T-helper 2 cell (primary cell): ENCODE measurements at regions not wholly inside any gene's neighbourhood (a gene's known extent, or its start where the extent isn't known, plus 50 kb on each side); places are given as distances from the start of the nearest gene placed in this dataset.
"Not testable (repeated sequence)": the region's sequence is repeated elsewhere in the genome, so short reads cannot be mapped to it uniquely, and the experiment has no call there.

ENCODE experiments used
- DNase-seq, 5 experiments: peaks; one replicate each; pipeline versions ENCODE4 v3.0.0 to v3.0.0-alpha.2; 2012 to 2022

DNA sequence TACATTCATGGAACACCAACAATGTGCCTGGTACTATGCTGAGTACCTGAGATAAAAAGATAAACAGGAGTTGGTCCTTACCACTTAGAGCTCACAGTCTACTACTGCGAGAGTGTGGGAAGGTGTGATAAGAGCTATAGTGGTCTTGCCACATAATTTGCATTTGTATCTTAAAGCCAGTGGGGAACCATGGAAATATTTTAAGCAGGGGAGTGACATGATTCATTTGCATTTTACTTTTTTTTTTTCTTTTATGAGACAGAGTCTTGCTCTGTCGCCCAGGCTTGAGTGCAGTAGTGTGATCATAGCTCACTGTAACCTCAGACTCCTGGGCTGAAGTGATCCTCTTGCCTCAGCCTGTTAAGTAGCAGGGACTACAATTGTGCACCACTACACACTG lies 53.6 kb downstream of the SRGAP2 start:
- DNase-seq = not testable (repeated sequence)

DNA sequence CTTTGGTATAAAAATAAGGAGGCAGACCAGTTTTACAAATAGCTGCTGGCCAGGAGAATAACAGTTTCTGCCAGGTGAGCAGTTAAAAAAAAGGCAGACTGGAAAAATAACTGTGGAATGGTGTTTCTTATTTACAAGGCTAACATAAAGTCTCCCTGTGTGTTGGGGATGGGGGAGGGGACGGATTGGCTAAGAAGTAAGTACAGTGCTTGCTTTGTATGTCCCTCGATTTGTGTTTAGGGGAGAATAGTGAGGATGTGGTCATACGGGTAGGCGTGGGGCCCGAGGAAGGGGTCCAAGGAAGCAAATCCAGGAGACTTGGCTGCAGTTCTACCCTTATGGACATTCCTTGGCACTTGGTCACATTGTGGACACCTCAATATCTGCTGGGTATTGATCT lies 58.1 kb downstream of the SRGAP2 start:
- not testable (repeated sequence) for DNase-seq

DNA sequence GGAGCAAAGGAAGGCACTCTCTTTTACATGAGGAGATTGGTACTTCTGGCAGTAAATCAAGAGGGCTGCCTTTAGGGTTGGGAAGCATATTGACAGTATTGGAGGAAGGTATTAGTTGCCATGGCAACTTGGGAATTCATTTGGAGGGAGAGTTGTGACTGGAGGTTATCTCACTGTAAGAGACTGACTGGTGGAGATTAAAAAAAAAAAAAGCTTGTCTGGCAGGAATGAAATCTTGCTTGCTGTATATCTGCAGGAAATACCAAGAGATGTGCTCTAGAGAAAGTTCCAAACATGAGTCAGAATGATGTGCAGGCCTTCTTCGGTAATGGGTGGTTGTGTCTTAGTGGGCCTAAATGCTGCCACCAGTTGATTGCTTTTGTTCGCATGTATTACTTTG lies 59.1 kb downstream of the SRGAP2 start:
- not testable (repeated sequence) for DNase-seq

DNA sequence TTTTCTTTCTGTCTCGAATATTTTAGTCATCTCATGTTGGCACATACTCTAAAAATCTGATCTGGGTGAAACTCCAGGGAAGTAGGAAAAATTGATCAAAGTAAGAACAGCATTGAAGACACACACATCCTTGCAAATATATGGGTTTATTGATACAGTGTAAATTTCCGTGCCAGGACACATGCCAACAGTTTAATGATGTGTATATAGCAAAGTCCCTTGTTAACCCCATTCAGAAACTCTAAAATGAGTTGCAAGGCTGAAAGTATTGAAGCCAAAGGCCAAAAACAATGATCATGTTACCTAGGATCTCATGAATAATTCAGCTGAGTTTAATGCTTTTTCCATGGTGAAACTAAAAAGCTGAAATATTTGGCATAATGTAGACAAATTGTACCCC lies 61.6 kb downstream of the SRGAP2 start:
- DNase-seq = not testable (repeated sequence)

DNA sequence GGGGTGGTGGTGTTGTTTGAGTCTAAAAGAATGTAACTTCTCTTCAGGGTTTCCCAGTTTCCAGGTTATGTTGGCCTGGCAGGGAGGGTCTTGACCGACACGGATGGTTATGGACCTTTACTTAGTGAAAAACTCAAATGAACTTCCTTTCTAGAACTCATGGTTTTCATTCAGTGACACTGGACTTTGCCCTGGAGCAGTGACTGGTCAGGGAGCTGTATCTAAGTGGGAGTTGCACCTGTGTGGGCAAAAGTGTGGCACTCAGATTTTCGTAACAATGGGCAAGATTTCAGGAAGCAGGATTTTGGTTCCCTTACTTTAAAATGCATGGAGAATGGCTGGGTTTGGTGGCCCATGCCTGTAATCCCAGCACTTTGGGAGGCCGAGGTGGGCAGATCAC lies 67.8 kb downstream of the SRGAP2 start:
- not testable (repeated sequence) for DNase-seq

DNA sequence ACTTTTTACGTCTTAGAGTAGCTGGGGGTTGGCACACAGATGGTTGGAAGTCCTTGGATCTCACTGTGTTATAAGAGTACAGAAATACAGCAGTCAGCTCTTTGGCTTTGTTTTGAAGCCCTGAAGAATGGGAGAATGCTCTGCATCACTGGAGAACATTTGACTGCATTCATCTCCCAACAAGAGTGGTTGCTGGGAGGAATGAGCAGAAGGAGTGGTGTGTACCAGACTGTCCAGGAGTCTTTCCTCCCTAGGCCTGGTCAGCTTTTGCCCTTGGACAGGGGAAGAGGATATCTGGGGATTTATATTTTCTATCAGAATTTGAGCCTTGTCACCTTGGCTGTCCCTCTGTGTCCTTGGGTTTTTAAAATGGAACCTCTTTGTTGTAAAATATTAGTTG lies 69.8 kb downstream of the SRGAP2 start:
- not testable (repeated sequence) for DNase-seq

DNA sequence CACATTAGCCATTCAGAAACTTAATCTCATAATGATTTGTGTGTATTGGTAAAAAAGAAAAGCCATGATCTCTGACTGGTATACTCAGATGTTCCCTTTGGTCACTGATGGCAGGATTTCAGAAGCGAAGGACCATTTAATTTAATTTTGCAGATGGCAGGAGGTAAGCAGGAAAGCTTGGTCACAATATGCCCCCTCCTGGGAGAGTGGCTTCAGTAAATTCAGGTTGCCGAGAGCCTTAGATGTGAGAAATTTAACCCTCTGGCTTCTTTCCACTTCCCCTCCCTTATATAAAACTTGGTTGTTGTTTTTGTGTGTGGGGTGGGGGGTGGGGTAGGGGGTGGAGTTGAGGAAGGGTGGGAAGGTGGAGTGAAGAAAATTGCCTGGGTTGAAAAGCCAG lies 72.8 kb downstream of the SRGAP2 start:
- not testable (repeated sequence) for DNase-seq

DNA sequence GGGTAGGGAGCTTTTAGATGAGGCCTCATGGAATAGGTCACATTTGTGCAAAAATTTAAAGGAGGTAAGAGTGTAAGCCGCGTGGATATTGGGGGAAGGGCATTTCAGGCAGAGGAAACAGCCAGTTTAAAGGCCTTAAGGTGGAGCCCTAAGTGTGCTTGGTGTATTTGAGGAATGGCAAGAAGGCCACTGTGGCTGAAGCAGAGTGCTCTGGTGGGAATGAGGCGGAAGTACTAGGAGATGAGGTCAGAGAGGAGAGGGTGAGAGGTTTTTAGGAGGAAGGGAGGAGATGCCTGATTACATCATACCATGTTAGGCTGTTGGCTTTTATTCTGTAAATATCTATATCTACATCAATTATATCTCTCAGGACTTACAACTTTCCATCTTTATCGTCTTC lies 75.3 kb downstream of the SRGAP2 start:
- DNase-seq = not testable (repeated sequence)

DNA sequence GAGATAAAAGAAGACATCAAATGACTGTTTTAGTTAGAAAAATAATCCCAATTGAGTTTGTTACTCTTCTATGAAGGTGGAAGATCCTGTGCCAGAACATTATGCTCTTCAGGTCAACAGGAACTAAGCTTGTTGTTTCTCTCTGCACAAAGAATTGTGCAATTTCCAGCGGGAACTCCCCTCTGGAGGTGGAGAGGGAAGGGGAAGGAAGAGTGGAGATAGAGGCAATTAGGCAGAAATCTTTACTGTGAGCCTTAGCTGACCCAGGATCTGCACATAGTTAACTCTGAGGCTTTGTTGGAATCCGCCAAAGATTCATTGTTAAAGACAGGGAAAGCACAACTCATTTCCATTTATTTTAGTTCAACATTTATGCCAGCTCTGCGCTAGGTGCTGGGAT lies 77.3 kb downstream of the SRGAP2 start:
- DNase-seq = not testable (repeated sequence)

DNA sequence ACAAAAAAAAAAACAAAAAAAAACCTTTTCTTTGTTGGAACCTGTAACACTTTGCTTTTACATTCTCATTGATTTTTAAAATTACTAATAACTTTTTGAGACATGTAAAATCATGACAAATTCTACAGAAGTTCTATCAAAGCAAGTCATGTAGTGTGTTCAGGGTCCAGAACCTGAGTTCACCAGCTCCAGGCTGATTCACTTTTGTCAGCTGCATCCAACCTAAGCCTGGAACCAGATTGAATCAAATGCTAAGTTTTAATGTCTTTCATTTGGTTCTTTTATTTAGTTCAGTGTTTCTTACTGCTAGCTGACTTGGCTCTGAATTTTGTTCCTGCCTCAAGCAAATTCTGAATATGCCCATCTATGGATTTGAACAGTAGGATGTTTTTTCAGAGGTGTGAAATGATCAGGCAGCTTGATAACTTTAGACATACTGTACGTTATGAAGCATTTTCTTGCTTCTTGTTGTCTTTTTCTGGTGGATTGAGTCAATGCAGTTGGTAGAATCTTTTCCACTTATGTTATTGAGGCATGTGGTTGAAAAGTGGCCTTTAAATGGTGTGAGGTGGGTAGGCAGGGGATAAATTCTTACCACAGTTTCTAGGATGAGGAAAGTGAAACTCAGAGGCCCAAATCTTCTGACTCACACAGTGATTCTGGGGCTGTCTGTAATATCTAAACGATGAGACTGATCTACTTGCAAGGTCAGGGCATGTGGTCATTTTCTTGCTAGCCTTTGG lies 78.7 kb downstream of the SRGAP2 start:
- not testable (repeated sequence) for DNase-seq

DNA sequence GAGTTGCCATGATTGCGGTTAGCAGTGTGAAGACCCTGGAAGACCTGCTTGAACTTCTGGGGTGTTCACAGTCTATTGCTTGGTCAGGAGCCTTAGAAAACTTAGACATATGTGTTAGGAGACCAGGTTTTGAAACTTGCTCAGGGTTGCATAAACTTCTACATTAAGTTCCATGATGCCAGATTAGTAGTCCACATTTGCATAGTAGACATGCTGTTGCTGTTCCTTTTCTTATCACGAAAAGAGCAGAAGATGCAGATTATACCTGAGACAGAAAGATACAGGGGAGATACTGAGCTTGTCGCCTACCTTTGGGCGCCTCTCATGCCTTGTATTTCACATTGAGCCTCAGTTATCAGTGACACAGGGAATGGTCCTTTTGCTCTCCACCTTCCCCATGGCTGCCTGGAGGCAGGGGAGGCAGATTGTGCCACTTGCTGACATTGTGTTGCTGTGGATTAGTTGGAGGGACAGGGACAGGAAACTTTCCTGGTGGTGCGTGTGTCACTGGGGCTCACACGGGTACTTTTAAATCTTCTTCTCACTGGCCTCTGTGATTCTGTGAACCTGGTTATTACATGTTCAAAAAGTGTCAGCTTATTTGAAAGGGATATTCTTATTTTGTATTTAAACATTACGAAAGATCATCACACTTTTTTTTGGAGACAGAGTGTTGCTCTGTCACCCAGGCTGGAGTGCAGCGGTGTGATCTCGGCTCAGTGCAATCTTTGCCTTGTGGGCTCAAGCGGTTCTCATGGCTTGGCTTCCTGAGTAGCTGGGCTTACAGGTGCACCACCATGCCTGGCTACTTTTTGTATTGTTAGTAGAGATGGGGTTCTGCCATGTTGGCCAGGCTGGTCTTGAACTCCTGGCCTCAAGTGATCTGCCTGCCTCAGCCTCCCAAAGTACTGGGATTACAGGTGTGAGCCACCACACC lies 82.0 kb downstream of the SRGAP2 start:
- DNase-seq = not testable (repeated sequence)

DNA sequence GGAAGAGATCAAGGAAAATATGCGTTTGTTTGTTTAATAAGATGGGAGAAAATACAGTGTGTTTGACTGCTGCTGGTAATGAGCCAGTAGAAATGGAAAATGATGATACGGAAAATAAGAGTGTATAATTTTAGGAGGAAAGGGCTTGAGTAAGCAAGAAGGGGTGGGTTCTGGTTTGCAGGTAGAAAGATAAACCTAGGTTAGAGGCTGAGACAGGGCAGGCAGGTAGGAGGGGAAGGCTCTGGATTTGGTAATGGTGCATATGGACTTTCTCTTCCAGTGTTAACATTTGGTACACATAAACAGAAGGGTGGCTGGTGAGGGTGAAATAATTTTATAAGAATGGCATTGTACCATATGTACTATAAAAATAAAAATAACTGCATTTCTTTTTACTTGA lies 84.4 kb downstream of the SRGAP2 start:
- not testable (repeated sequence) for DNase-seq

DNA sequence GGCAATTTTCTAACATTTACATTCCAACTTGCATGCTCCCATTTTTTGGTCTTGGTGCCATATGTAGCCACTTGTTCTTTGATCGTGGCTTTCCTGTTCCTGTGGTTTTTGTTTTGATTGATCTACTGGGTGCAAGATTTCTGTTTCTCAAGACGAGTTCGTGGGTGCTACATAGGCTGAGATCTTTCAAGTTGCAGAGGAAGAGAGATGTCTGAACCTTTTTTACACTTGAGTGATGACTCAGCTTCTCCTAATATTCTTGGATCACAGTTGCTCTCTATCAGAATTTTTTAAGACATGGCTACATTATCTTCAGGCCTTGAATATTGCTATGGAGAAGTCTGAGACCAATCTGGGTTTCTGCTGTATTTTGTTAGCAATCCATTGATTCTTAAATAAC lies 85.1 kb downstream of the SRGAP2 start:
- not testable (repeated sequence) for DNase-seq

DNA sequence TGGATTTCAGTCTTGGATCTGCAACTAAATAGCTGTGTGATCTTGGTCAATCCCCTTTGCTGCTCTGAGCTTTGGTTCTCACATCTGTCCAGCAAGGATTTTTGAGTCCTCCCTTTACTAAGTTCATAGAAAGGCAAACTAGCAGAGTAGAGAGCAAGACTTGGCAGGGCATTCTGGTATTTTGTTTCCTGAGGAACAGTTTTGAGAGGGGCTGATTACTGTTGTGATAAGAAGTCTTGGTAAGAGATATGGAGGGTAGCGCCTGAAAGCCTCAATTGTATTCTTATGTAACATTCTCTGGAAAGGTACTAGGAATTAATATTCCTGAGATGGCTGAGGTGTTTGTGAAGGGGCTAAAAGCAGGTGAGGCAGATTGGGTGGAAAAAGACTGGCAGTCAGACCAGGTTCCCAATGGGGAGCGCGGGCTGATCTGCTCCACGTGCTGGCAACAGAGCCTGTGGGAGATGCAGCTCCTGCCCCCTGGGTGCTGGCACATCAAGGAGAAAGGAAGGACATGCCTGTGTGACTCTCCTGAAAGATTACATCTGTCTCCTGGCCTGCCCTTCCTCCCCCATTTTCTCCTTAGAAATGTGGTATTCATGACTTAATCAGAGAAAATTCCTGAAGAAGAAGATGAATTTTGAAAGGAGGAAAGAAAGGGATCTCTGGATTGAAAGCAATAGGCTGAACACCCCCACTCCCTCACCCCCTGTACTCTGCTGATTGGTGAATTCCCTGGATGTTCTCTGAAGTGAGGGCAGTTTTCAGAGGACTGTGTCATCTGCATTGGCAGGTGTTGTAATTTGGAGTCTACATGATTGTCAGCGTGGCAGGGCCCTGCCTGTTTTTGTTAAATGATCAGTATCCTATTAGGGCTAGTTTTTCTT lies 94.0 kb downstream of the SRGAP2 start:
- not testable (repeated sequence) for DNase-seq

DNA sequence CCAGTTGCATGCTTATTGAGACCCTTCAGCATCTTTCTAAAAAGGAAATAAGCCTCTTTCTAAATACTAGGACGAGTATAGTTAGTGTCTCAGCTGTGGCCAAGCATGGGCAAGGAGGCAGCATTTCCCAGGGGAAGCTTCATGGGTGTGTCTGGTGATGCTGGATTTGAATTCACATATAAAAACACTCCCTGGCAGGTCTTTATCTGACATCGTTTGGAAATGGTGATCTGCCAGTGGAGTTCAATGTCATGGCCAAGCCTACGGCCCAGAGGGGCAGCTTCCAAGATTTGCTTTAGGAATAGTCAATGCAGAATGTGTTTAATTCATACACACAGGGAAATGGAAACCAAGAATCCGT lies 94.7 kb downstream of the SRGAP2 start:
- not testable (repeated sequence) for DNase-seq

DNA sequence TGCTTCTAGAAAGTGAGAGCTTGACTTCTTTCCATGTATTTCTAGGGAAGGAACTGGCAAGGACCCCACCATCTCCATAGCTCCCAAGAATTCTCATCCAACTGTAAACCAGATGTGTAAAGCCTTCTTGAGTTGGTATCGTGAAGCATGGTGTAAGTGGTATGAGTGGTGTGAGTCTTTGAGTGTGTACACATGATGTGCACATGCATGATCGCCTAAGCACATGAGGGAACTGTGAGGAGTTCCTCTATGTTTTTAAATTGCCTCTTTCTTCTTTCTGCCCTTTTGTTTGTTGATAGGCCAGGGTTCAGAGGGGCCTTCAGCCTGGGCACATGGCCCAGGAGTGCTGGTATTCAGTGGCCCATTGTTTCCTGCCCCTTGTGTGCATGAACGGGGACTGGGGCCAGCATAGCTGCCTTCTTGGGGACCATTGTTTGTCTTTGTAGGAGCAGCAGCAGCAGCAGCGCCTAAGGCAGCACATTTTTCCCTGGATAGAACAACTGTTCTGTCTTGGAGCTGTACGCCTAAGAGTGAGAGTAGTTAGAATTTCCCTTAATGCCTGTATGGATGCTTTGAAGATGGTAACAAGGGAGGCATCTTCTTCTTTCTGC lies 95.9 kb downstream of the SRGAP2 start:
- DNase-seq = not testable (repeated sequence)

DNA sequence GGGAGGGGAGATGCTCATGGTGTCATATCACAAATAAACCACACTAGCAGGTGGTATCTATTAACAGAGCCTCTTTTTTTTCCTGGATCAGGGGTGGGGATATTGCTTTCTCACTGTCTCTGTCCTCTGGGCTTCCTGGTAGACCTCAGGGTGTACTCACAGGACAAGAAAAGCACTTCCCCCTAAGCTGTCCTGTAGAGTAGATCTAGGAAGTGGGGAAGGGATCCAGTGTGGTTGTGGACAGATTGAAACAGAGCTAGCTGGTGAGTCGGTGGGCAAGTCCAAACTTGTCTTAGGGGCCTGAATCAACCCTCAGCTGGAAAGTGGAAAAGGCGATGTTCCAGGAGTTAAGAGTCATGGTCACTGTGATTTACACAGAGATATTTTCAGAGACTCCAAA lies 96.6 kb downstream of the SRGAP2 start:
- DNase-seq = not testable (repeated sequence)

DNA sequence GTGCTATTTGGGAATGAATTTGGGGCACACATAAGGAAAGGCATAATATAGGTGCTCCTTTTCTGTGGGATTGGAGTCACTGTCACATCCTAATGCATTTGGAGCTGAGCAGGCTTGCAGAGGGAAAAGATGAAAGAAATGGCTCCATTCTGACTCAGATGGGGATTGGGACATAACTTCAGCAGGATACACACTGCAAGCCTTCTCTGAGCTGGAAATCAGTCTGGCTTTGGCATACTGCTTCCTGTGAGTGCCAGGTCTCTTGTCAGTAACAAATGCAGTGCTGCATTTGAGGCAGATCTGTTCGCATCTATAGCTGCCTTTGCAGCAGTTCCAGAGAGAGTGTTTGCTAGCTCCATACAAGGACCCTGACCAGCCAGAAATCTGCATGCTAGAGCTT lies 98.7 kb downstream of the SRGAP2 start:
- not testable (repeated sequence) for DNase-seq

DNA sequence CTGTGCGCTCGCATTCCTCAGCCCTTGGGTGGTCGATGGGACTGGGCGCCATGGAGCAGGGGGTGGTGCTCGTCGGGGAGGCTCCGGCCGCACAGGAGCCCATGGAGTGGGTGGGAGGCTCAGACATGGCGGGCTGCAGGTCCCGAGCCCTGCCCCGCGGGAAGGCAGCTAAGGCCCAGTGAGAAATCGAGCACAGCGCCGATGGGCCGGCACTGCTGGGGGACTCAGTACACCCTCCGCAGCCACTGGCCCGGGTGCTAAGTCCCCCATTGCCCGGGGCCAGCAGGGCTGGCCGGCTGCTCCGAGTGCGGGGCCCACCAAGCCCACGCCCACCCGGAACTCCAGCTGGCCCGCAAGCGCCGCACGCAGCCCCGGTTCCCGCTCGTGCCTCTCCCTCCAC lies 104.1 kb downstream of the SRGAP2 start:
- not testable (repeated sequence) for DNase-seq

DNA sequence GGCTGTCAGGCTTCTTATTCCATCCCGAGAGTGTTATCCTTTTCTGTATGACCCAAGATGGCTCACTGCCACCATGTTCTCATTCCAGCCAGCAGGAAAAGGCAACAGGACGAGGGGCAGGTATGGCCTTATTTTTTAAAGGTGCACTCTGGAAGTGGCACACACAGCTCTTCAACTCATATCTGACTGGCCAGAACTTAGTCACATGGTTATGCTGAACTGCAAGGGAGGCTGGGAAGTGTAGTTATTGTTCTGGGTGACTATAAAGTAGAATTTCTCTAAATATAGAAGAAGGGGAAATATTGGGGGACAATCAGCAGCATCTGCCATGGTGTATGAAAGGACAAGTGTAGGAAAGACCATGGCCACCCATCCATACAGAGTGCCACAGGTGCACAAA lies 107.6 kb downstream of the SRGAP2 start:
- not testable (repeated sequence) for DNase-seq

DNA sequence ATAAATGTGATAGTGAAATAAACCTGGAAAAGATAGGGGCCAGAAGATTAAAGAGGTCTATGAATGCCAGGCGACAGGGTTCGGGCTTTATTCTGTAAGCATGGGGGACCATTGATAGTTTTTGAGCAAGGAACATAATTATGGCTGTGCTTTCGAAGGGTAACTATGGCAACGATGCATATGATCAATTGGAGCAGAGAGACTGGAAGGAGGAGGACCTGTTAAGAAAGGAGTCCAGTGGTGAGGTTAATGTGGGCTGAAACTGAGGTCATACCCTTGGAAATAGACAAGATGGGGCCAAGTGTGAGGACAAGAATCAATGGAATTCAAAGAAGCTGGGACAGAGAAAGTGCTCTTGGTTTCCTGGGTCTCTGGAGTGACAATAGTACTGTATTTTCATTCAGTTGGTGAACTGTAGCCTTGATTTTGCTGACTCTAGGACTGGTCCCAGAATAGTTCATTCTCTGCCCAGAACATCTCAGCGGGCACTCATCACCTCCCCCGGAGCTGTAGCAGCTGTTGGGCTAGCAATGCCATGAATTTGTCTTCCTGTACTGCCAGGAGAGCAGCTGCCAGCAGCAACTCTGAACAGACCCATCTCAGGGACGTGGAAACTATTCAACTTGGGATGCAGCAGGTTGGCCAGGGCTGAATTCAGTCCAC lies 108.4 kb downstream of the SRGAP2 start:
- DNase-seq = not testable (repeated sequence)

DNA sequence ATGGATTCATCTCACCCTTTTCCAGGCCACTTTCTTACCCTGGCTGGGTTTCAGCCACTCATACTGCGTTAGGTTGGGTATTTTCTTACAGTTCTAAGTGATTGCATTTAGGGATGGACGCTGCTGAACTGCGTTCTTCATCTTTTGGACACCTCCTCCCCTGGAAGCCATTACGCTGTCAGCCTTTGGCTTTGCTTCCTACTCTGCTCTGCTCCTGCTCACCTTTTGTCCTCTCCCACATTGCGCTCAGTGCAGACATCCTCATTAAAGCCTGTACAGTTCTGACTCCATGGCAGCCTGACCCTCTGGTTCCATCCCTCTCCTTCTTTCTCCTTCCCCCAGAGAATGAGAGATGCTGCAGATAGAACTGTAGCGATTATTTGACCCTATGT lies 108.9 kb downstream of the SRGAP2 start:
- not testable (repeated sequence) for DNase-seq
